ENCODE measurements at regions not wholly inside any gene's neighbourhood (a gene's known extent, or its start where the extent isn't known, plus 50 kb on each side); places are given as distances from the start of the nearest gene placed in this dataset.

DNA sequence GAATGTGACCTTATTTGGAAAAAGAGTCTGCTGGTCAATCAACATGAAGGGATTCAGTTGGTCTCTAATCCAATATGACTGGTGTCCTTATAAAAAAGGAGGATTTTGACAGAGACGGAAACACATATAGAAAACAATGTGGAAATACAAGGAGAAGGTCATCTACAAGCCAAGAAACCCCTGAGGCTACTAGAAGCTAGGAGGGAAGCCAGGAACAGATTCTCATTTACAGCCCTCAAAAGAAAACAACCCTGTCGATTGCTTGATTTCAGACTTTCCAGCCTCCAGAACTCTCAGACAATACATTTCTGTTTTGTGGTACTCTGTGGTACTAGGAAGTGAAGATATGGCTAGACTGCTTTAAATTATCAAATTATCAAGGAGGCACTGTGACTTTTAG lies 162.9 kb upstream of the IGF1R start:
- DNase-seq = no peak

- no peak for DNase-seq
Observed at GRCh38 chr15:98493966-98494511, 154.3 kb upstream of the IGF1R start.

DNA sequence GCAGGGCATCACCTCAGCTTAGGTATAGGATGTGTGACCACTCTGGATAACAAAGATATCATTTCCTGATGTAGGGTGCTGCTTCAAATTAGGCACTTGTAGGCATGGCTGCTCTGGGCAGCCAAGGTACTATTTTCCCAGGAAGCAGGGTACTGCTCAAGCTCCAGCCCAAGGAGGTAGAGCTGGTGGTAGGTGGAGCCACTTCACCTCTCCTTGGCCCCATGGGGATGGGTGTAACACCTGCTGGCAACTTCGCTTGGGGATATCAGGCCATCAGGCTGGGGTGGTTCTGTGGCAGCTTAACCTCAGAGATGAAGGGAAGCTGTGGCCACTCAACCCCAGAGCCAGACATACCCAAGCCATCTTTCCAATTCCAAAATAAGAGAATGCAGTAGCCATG lies 147.1 kb upstream of the IGF1R start:
- no peak for DNase-seq

GRCh38 chr15:98501632-98502031 lies 146.7 kb upstream of the IGF1R start:
- no peak for DNase-seq

DNA sequence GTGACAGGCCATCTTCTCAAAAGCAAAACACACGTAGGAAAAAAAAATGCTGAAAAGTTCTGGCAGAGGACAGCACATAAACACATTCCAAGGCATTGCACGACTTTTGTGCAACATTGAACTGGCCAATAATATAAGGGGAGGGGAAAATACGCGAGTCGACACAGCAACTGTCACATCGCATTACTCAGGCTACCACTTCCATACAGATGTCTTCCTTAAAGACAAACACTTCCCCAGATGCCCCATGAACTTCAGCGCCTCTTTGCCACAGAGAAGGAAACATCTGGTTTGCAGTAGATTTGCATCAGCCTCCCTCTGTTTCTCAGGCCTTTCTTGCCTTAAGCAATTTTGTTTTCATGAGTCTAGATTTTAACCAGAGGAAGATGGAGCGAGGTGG lies 144.4 kb upstream of the IGF1R start:
- no peak for DNase-seq

GRCh38 chr15:98504998-98505397 lies 143.3 kb upstream of the IGF1R start:
- no peak for DNase-seq

DNA sequence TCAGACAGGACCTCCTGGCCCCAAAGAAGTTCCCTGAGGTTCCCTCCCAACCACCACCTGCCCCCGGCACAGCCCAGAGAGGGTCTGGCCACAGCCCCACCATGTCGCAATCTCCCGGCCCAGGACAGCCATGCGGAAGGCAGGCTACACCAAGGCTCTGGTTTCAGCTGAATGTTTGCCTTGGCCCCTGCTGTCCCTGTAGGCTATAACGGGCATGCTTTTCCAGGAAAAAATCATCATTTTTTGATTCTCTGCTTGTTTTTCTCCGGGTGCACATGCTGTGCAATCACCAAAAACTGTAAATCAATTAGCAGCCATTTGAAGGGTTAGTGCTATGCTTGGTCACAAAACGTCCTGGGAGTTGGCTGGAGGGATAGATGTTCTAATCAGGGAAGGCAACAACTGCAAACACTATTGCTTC lies 142.7 kb upstream of the IGF1R start:
- DNase-seq = no peak

DNA sequence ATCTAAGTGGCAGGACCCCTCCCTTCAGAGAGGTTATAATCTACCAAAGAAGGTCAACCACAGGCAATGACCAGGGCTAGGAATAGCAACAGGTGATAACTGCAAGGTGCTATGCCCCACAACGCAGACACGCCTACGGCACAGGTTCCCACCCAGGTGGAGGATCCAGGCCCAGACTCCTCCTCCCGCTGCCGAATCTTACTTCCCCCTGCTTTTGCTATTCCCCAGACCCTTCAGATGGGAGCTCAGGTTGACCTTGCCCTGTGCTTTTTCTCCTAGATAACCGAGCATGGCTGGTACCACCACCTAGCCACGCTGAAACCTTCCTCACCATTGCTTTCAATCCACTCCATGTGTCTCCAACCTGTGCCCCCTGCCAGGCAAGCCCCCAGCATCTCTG lies 142.2 kb upstream of the IGF1R start:
- no peak for DNase-seq

DNA sequence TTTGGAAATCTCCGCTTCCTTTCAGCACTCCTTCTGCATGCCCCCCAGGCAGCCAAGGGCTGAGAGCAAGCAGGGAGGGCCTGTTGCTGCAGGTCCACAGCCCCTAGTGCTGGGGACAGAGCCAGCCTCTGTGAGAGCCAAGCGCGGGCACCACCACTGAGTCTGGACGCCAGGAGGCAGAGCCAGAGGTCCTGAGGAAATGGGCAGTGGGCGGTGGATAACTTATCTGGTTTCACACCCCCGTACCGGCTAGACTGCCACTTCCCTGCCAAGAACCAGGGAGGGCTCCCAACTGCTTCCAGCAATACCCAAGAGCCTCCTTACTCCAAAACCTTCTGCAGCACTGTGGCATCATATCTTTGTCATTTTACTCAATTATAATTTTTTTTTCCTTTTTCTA lies 141.6 kb upstream of the IGF1R start:
- no peak for DNase-seq

GRCh38 chr15:98513428-98513986 lies 134.8 kb upstream of the IGF1R start:
- no peak for DNase-seq

DNA sequence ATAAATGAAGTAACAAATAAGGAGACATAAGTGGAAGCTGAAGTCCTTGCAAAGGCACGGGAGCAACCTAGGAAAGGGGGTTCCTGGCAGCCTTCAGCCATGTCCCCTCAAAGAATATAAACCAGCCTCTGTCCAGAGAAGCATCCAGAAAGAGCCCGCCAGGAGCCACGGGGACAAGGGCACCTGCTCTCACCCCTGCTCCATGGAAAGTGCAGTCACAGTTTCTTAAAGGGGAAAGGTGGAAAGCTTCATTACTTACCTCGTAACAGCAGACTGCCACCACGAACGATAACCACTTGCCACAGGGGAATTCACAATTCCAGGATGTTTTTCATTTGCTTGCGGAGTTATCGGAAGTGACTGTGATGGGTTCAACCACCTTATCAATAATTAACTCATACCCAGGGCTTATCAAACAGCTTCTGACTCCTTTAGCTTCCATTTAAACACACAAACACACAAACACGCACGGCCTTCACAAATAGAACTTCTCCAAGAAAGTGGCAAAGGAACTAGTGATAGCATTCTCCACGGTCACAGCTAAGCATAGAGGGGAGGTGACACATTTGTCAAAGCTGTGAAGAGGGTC lies 134.2 kb upstream of the IGF1R start:
- DNase-seq = no peak

- DNase-seq = peak; percentile 56
Observed at GRCh38 chr15:98518823-98519561, 129.3 kb upstream of the IGF1R start.

- DNase-seq = no peak
Observed at GRCh38 chr15:98519767-98520550, 128.4 kb upstream of the IGF1R start.

DNA sequence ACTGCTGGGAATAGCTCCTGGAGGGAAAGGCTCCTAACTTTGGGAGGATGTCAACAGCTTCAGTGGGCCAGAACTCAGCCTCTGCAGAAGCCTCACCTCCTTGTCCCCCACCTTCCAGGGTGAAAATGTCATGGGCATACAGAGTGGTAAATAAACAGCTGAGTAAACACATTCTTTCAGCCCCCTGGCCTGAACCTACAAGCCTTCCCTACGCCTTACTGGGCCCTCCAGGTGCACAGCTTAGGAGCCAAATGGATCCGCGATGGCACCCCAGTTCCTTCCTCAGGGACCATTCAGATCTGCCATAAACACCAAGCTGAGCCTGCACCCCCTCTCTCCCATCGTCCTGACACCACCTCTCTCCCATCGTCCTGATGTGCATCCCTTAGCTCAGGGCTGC lies 126.2 kb upstream of the IGF1R start:
- no peak for DNase-seq

DNA sequence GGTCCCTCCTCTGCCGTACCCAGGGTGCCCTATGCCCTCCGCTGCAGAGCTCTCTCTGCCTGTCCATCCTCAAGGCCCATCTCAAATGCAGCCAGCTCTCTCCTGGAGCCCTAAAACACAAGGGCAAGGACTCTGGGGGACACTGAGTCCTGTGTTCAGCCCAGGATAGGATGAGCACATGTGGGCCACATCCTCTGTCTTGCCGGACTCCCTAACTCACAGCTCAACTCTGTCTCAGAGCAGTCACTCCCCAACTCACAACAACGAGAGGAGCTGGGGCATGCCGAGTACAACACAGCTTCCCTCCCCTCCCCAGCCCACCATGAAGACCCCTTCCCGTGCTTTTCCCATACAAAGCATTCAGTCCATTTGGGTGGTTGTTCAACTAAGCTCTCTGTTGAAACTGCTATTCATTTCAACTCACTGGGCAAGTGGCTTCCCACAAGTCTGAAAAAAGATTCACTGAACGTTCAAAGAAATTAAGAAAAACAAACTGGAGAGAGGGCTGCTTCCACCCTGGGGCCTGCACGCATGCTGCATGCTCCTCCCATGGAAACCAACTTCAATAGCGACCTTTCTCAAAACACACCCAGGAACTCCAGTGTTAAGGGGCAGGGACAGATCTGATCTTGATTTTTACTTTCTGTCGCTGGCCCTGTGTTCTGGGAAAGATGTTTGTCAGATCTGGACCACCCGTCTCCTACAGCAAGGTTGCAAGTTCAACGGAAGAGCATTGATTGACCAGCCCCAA lies 124.3 kb upstream of the IGF1R start:
- DNase-seq = no peak

DNA sequence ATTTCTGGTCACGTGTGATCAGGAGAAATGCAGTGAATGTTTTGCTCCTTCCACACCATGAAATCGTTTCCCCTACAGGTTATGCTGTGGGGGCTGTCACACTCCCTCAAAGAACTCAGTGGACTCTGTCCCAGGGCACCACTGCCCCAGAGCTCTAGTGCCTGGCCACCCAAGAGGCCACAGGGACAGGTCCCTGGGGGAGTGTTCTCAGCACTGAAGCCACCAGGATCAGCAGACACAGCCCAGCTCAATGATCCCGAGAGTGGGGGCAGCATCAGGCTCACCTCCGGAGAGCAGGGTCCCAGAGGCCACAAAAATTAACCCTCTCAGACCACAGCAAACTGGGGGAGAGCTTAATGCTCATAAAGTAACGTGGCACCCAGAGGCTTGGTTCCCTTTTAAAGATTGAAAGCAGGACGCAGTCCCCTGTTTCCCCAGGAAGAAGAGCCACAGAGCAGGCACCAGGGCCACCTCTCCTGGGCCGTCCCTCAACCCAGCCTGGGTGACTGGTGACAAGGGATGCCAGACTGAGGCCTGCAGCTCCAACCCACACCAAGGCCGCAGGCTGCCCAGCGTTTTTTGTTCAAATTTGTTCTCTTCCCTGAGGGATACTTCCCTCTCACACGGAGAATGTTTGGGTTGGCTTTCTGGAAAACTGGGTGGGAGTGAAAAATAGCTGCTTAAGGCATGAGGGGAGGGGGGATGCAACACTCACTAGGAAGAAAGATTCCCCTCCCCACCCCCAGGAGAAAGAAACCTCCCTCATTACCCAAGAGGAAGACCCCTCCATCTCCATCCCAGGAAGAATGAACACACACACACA lies 123.3 kb upstream of the IGF1R start:
- DNase-seq = no peak

DNA sequence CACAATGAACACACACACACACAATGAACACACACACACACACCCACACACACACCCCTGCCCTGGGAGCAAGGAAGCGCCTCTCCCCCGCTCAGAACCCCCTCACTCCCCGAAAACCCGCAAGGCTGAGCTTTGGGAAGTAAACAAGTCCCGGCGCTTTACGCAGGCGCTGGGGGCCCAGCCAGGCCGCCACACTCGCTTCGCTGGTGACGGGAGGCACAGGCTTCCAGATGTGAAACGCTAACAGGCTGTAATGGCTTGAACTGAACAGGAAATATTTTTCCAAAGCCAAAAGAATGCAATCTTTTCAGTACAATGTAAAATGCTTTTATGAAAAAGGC lies 122.7 kb upstream of the IGF1R start:
- no peak for DNase-seq

DNA sequence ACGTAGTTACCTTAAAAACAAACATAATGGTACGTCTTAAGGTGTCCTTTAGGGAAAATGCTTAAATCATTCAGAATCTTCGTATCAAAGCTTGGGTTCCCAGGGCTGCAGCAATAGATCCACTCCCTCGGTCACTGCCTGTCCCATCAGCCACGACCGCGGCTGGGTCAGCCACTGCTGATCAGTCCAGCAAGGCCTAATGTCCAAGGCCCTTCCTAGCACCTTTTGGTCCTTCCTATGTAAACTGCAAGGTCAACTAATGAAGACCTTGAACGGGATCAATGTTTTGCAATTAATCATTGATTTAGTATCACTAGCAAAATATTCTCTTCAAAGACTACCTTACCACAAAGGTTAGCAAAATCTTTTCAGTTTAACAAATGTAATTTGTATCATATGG lies 122.2 kb upstream of the IGF1R start:
- DNase-seq = no peak

GRCh38 chr15:98528046-98528725 lies 120.2 kb upstream of the IGF1R start:
- no peak for DNase-seq

GRCh38 chr15:98529205-98530145 lies 118.9 kb upstream of the IGF1R start:
- DNase-seq = no peak

Data from 8988T (cell line).